ENCODE measurements at regions not wholly inside any gene's neighbourhood (a gene's known extent, or its start where the extent isn't known, plus 50 kb on each side); places are given as distances from the start of the nearest gene placed in this dataset.

GRCh38 chr11:129605815-129606214, 209.8 kb upstream of the TMEM45B start:
- H3K27ac ChIP-seq, result no peak overlapping the region
- TF ChIP-seq CTCF (conservative IDR thresholded peaks at IDR 0.05), result no peak

- H3K27ac ChIP-seq, result no peak overlapping the region
- no peak for TF ChIP-seq CTCF (conservative IDR thresholded peaks at IDR 0.05)
Measured at GRCh38 chr11:129608711-129609110, 206.9 kb upstream of the TMEM45B start.

GRCh38 chr11:129610125-129610524, 205.5 kb upstream of the TMEM45B start:
- TF ChIP-seq CTCF (conservative IDR thresholded peaks at IDR 0.05), result no peak
- H3K27ac ChIP-seq, result no peak overlapping the region

GRCh38 chr11:129610545-129610944, 205.1 kb upstream of the TMEM45B start:
- no peak for TF ChIP-seq CTCF (conservative IDR thresholded peaks at IDR 0.05)

GRCh38 chr11:129611661-129612446, 203.8 kb upstream of the TMEM45B start:
- no peak overlapping the region for H3K27ac ChIP-seq

More at GRCh38 chr11:129610545-129610944, 205.1 kb upstream of the TMEM45B start:
- no peak overlapping the region for H3K27ac ChIP-seq

GRCh38 chr11:129612447-129612961, 203.1 kb upstream of the TMEM45B start:
- no peak overlapping the region for H3K27ac ChIP-seq
- no peak for TF ChIP-seq CTCF (conservative IDR thresholded peaks at IDR 0.05)

More at GRCh38 chr11:129611661-129612446, 203.8 kb upstream of the TMEM45B start:
- no peak for TF ChIP-seq CTCF (conservative IDR thresholded peaks at IDR 0.05)

GRCh38 chr11:129613071-129613470, 202.6 kb upstream of the TMEM45B start:
- no peak for TF ChIP-seq CTCF (conservative IDR thresholded peaks at IDR 0.05)

More at GRCh38 chr11:129613071-129613470, 202.6 kb upstream of the TMEM45B start:
- no peak overlapping the region for H3K27ac ChIP-seq

All from VCaP (cell line).